ENCODE measurements at regions not wholly inside any gene's neighbourhood (a gene's known extent, or its start where the extent isn't known, plus 50 kb on each side); places are given as distances from the start of the nearest gene placed in this dataset.

- Histone ChIP-seq H3K9me3 (ENCODE audit: low read length) (no peaks in the 10 kb centered on the region), H3K4me3 (ENCODE audit: low read length) (no peak overlapping the region), H3K27me3 (ENCODE audit: low read length) (no peaks in the 10 kb centered on the region), H3K36me3 (ENCODE audit: low read depth, low read length) (no peaks in the 10 kb centered on the region), H3F3A (ENCODE audit: low read length, unreplicated experiment) (no peaks in the 10 kb centered on the region), H4K20me1 (ENCODE audit: low read length) (no peaks in the 10 kb centered on the region), H3K9ac (ENCODE audit: low read length) (no peak overlapping the region), H3K4me2 (ENCODE audit: low read length) (no peak overlapping the region), H3K4me1 (ENCODE audit: insufficient read depth, low read length) (no peaks in the 10 kb centered on the region), H3K79me2 (ENCODE audit: low read length) (no peaks in the 10 kb centered on the region), H2AFZ (ENCODE audit: low read length) (no peak overlapping the region), H3K9me2 (replicated peaks; ENCODE audit: low read length) (no peaks in the 10 kb centered on the region), H3K27ac (ENCODE audit: low read length) (no peak overlapping the region)
- ChIA-PET POLR2A (ENCODE audit: unreplicated experiment) (no interaction called here), CTCF (no interaction called here)
- intact Hi-C loops (cut with micrococcal nuclease), result no loop called here
- no TSS peak for BruUV-seq (replicated peaks)
- DNase-seq (no peak), ATAC-seq (no peak)
- TF ChIP-seq EZH2phosphoT487 (IDR thresholded peaks at IDR 0.05; ENCODE audit: borderline replicate concordance, low read length) (no peak), EZH2 (IDR thresholded peaks at IDR 0.05; ENCODE audit: low read length, unreplicated experiment) (no peak), CTCF (conservative IDR thresholded peaks at IDR 0.05; ENCODE audit: low read depth, low read length) (no peak)
These were observed 226.8 kb downstream of the MC4R start for GRCh38 chr18:60145776-60146175.

- H3K79me2 ChIP-seq (ENCODE audit: low read length), result no peaks in the 10 kb centered on the region
- no peak overlapping the region for H2AFZ ChIP-seq (ENCODE audit: low read length)
- H4K20me1 ChIP-seq (ENCODE audit: low read length), result no peaks in the 10 kb centered on the region
- POLR2A ChIA-PET (ENCODE audit: unreplicated experiment), result no interaction called here
- intact Hi-C loops (cut with micrococcal nuclease), result no loop called here
- CTCF ChIA-PET, result no interaction called here
- H3K4me1 ChIP-seq (ENCODE audit: insufficient read depth, low read length), result no peaks in the 10 kb centered on the region
- H3K9ac ChIP-seq (ENCODE audit: low read length), result no peak overlapping the region
- no peaks in the 10 kb centered on the region for H3K27me3 ChIP-seq (ENCODE audit: low read length)
- no peak for ATAC-seq
- H3K9me2 ChIP-seq (replicated peaks; ENCODE audit: low read length), result no peaks in the 10 kb centered on the region
- H3F3A ChIP-seq (ENCODE audit: low read length, unreplicated experiment), result no peaks in the 10 kb centered on the region
- H3K36me3 ChIP-seq (ENCODE audit: low read depth, low read length), result no peaks in the 10 kb centered on the region
- H3K4me2 ChIP-seq (ENCODE audit: low read length), result no peak overlapping the region
- DNase-seq, result no peak
- BruUV-seq (replicated peaks), result no TSS peak
- TF ChIP-seq EZH2phosphoT487 (IDR thresholded peaks at IDR 0.05; ENCODE audit: borderline replicate concordance, low read length) (no peak), EZH2 (IDR thresholded peaks at IDR 0.05; ENCODE audit: low read length, unreplicated experiment) (no peak), CTCF (conservative IDR thresholded peaks at IDR 0.05; ENCODE audit: low read depth, low read length) (no peak)
- no peak overlapping the region for H3K27ac ChIP-seq (ENCODE audit: low read length)
- no peak overlapping the region for H3K4me3 ChIP-seq (ENCODE audit: low read length)
- no peaks in the 10 kb centered on the region for H3K9me3 ChIP-seq (ENCODE audit: low read length)
These were observed 235.0 kb downstream of the PMAIP1 start for GRCh38 chr18:60134806-60135205.

GRCh38 chr18:60130284-60130683 lies 230.5 kb downstream of the PMAIP1 start:
- intact Hi-C loops (cut with micrococcal nuclease), result no loop called here
- no peak overlapping the region for H3K4me2 ChIP-seq (ENCODE audit: low read length)
- BruUV-seq (replicated peaks), result no TSS peak
- no peaks in the 10 kb centered on the region for H3K27me3 ChIP-seq (ENCODE audit: low read length)
- H3K9me2 ChIP-seq (replicated peaks; ENCODE audit: low read length), result no peaks in the 10 kb centered on the region
- ATAC-seq (no peak), DNase-seq (no peak)
- no peaks in the 10 kb centered on the region for H3K9me3 ChIP-seq (ENCODE audit: low read length)
- no peak overlapping the region for H3K4me3 ChIP-seq (ENCODE audit: low read length)
- TF ChIP-seq EZH2 (IDR thresholded peaks at IDR 0.05; ENCODE audit: low read length, unreplicated experiment), result no peak
- no peak for TF ChIP-seq EZH2phosphoT487 (IDR thresholded peaks at IDR 0.05; ENCODE audit: borderline replicate concordance, low read length)
- no peak for TF ChIP-seq CTCF (conservative IDR thresholded peaks at IDR 0.05; ENCODE audit: low read depth, low read length)
- no peaks in the 10 kb centered on the region for H3K79me2 ChIP-seq (ENCODE audit: low read length)
- no peaks in the 10 kb centered on the region for H3K36me3 ChIP-seq (ENCODE audit: low read depth, low read length)
- no peaks in the 10 kb centered on the region for H3K4me1 ChIP-seq (ENCODE audit: insufficient read depth, low read length)
- ChIA-PET CTCF (no interaction called here), POLR2A (ENCODE audit: unreplicated experiment) (no interaction called here)
- no peak overlapping the region for H3K9ac ChIP-seq (ENCODE audit: low read length)
- H4K20me1 ChIP-seq (ENCODE audit: low read length), result no peaks in the 10 kb centered on the region
- no peak overlapping the region for H2AFZ ChIP-seq (ENCODE audit: low read length)
- no peaks in the 10 kb centered on the region for H3F3A ChIP-seq (ENCODE audit: low read length, unreplicated experiment)
- H3K27ac ChIP-seq (ENCODE audit: low read length), result no peak overlapping the region
